Small intestine (tissue), 7 donors: ENCODE measurements at regions not wholly inside any gene's neighbourhood (a gene's known extent, or its start where the extent isn't known, plus 50 kb on each side); places are given as distances from the start of the nearest gene placed in this dataset.
"Not testable (repeated sequence)": the region's sequence is repeated elsewhere in the genome, so short reads cannot be mapped to it uniquely, and the experiment has no call there.

ENCODE experiments used
- DNase-seq, 2 donors: peaks; one replicate each; pipeline versions ENCODE4 v3.0.0 to v3.0.0-alpha.2; 2013
- FAIRE-seq: peaks from 2 replicates; lab custom pipeline; 2012; peaks lifted over from hg19 to GRCh38; lab: Jason Lieb, UNC
- H3K27ac ChIP-seq, 3 donors: one replicate each; pipeline ENCODE4 v1.5.1; 2013; ENCODE audit warnings: low read length in 2 of 3, mild to moderate bottlenecking in 2 of 3, control low read depth in 1 of 3, inconsistent platforms in 1 of 3, low read depth in 1 of 3, moderate library complexity in 1 of 3
- H3K27me3 ChIP-seq, 3 donors: one replicate each; pipeline ENCODE4 v1.6.1; 2013; ENCODE audit warnings: low read length in 3 of 3, inconsistent platforms in 1 of 3; ENCODE audit not compliant: control insufficient read depth in 3 of 3, insufficient read depth in 3 of 3
- H3K36me3 ChIP-seq, 3 donors: one replicate each; pipeline ENCODE4 v1.6.1; 2013; ENCODE audit warnings: low read length in 3 of 3, inconsistent platforms in 1 of 3, low read depth in 1 of 3, mild to moderate bottlenecking in 1 of 3, moderate library complexity in 1 of 3; ENCODE audit not compliant: control insufficient read depth in 3 of 3, insufficient read depth in 2 of 3
- H3K4me1 ChIP-seq, 3 donors: one replicate each; pipeline ENCODE4 v1.6.1; 2013; ENCODE audit warnings: low read length in 2 of 3, inconsistent platforms in 1 of 3, low read depth in 1 of 3, mild to moderate bottlenecking in 1 of 3, moderate library complexity in 1 of 3; ENCODE audit not compliant: control insufficient read depth in 3 of 3, insufficient read depth in 2 of 3
- H3K4me3 ChIP-seq, 3 donors: one replicate each; pipeline ENCODE4 v1.5.1; 2013; ENCODE audit warnings: low read length in 3 of 3, control low read depth in 1 of 3, inconsistent platforms in 1 of 3, low read depth in 1 of 3, mild to moderate bottlenecking in 1 of 3, moderate library complexity in 1 of 3
- H3K9me3 ChIP-seq, 2 donors: one replicate each; pipeline ENCODE4 v1.6.1; 2013; ENCODE audit warnings: low read depth in 1 of 2, low read length in 1 of 2; ENCODE audit not compliant: control insufficient read depth in 2 of 2, insufficient read depth in 1 of 2
- WGBS, 3 donors: extraction: QIAGEN DNeasy Blood & Tissue Kit; methylation state at CpG; one replicate each; pipeline ENCODE4 v1.1.7; 2013; 5-methylcytosine and 5-hydroxymethylcytosine counted together
- donor health status: healthy with polysubstance abuse.
- donor health status: control.
- donor health status: control.
- donor health status: Bipolar disorder and iron deficiency.
- donor health status: healthy.

DNA sequence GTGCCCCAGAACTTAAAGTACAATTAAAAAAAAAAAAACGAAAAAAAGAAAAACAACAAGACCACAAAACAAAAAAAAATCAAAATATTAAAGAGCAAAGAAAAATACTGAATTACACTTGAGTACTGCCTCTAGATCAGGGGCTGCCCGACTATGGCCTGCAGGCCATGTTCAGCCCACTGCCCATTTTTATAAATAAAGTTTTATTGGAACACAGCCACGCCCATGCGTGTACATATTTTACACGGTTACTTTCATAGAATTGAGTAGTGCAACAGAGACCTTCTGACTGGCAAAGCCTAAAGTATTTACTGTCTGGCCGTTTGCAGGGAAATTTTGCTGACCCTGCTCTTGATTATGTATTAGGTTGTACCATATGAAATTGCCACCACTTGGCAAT is 130.5 kb downstream of the ATXN3L start:
- Histone ChIP-seq H3K9me3 (no peaks in the 10 kb centered on the region), H3K27ac (no peak overlapping the region), H3K27me3 (no peaks in the 10 kb centered on the region), H3K4me1 (no peaks in the 10 kb centered on the region), H3K36me3 (no peaks in the 10 kb centered on the region), H3K4me3 (no peak overlapping the region)
- DNase-seq (no peak), FAIRE-seq (no peak)
- WGBS, 3 donors = 80 to 86% (median 81%) methylated on average over 6 of the region's 6 CpGs

DNA sequence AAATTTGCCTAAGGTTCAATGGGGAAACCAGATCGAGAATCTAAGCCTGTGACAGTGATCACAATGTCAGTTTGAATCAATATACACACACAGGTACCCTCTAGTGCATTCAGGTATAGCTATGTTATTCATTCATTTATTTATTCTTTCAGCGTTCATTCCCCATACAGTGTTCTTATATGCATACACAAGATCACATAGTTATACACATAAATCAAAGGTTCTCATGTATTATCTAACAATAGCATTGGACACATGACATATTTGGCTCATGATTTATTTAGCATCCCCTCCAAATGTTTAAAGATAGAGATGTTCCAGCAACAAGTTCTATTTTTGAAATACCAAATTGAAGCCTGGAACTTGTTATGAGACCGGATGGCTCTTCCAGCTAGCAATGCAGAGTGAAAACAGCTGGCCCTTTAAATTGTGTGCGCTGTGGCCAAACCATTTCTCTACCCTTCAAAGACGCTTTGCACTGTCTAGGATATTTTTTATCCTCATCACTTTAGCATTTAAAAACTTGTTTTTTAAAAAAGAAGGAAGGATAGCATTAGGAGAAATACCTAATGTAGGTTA is 131.0 kb downstream of the ATXN3L start:
- H3K27ac ChIP-seq = no peak overlapping the region
- no peaks in the 10 kb centered on the region for H3K27me3 ChIP-seq
- H3K4me1 ChIP-seq = no peaks in the 10 kb centered on the region
- no peak overlapping the region for H3K4me3 ChIP-seq
- no peak for DNase-seq
- WGBS, 3 donors = 64 to 89% (median 80%) methylated on average over 5 of the region's 5 CpGs
- no peaks in the 10 kb centered on the region for H3K9me3 ChIP-seq
- H3K36me3 ChIP-seq = no peaks in the 10 kb centered on the region
- FAIRE-seq = no peak

GRCh38 chrX:13186643-13187042 is 133.2 kb downstream of the ATXN3L start:
- not testable (repeated sequence) for FAIRE-seq, H3K4me1 ChIP-seq, H3K27me3 ChIP-seq, H3K27ac ChIP-seq, H3K36me3 ChIP-seq, H3K4me3 ChIP-seq, DNase-seq, H3K9me3 ChIP-seq
- WGBS, 3 donors = 89 to 95% (median 90%) methylated on average over 2 to 3 of the region's 3 CpGs

DNA sequence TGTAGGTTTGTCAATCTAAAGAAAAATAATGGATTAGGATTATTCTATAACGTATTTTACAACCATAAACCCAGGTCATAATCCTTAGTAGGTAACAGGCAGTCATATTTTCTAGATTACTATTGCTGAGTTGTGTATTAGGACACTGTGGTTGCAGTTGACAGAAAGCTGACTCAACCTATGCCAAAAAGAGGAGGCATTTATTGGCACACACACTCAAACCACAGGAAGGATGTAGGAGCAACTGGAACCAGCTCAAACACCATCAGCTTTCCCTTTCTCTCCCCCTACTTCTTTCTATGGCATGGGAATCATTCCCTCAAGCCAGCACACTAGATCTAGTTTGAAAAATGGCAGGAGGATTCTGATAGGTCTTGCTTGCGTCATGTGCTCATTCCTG is 136.4 kb upstream of the FAM9C start:
- H3K36me3 ChIP-seq = no peaks in the 10 kb centered on the region
- DNase-seq = no peak
- 77 to 90% (median 80%) methylated on average over 2 of the region's 2 CpGs for WGBS, 3 donors
- no peaks in the 10 kb centered on the region for H3K4me1 ChIP-seq
- H3K9me3 ChIP-seq = no peaks in the 10 kb centered on the region
- H3K27ac ChIP-seq = no peak overlapping the region
- H3K27me3 ChIP-seq = no peaks in the 10 kb centered on the region
- H3K4me3 ChIP-seq = no peak overlapping the region
- no peak for FAIRE-seq

DNA sequence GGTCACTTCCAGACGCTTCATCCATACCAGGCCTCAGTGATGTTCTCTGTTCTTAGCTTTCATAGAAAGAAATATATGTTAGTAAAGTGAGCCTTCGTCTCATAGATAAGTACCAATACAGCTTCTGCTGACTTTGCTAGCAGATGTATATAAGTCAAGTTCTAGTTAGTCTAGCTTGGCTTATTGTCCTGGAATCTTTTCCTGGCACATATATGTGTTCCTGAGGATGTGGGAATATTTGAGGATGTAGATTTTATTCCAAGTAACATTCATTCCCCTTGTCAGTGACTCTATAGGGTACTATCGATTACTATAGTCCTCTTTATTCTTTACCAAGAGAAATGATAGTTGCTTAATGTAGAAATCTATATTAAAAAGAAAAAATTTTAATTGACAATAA is 135.2 kb upstream of the FAM9C start:
- no peak overlapping the region for H3K4me3 ChIP-seq
- H3K27me3 ChIP-seq = no peaks in the 10 kb centered on the region
- 86 to 95% (median 92%) methylated on average over 3 of the region's 3 CpGs for WGBS, 3 donors
- no peaks in the 10 kb centered on the region for H3K4me1 ChIP-seq
- no peak for DNase-seq
- H3K36me3 ChIP-seq = no peaks in the 10 kb centered on the region
- H3K9me3 ChIP-seq = no peaks in the 10 kb centered on the region
- H3K27ac ChIP-seq = no peak overlapping the region
- FAIRE-seq = no peak

- Histone ChIP-seq H3K27me3 (no peaks in the 10 kb centered on the region), H3K36me3 (no peaks in the 10 kb centered on the region), H3K4me3 (no peak overlapping the region), H3K27ac (no peak overlapping the region), H3K4me1 (no peaks in the 10 kb centered on the region), H3K9me3 (no peaks in the 10 kb centered on the region)
- no peak for FAIRE-seq
- no peak for DNase-seq
- 75 to 92% (median 78%) methylated on average over 2 of the region's 2 CpGs for WGBS, 3 donors
Measured at GRCh38 chrX:13179100-13179499, 134.7 kb upstream of the FAM9C start.

- no peak for FAIRE-seq
- H3K4me1 ChIP-seq = no peaks in the 10 kb centered on the region
Measured at GRCh38 chrX:13177921-13178566, 133.6 kb upstream of the FAM9C start.

DNA sequence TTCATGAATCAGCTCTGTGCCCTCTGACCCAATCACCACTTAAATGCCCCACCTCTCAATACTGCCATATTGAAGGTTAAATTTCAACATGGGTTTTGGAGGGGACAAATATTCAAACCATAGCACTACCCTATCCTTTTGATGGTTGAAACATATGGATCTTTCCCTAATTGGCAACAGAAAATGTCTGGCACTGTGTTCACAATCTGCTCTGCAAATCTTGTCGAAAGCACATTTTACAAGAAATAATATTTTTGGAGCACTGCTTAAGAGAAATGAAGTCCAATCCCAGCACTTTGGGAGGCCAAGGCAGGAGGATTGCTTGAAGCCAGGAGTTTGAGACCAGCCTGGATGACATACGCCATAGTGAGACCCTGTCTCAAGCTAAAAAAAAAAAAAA is 130.6 kb upstream of the FAM9C start:
- Histone ChIP-seq H3K27ac (no peak overlapping the region), H3K27me3 (no peaks in the 10 kb centered on the region), H3K36me3 (no peaks in the 10 kb centered on the region), H3K9me3 (no peaks in the 10 kb centered on the region), H3K4me1 (no peaks in the 10 kb centered on the region), H3K4me3 (no peak overlapping the region)
- no peak for DNase-seq
- WGBS, 3 donors = 96 to 100% (median 96%) methylated on average over 2 of the region's 2 CpGs
- no peak for FAIRE-seq

More at GRCh38 chrX:13177921-13178566, 133.6 kb upstream of the FAM9C start:
- no peak for DNase-seq
- no peaks in the 10 kb centered on the region for H3K36me3 ChIP-seq
- 53 to 72% (median 66%) methylated on average over 6 of the region's 6 CpGs for WGBS, 3 donors
- no peak overlapping the region for H3K4me3 ChIP-seq
- H3K9me3 ChIP-seq = no peaks in the 10 kb centered on the region
- H3K27me3 ChIP-seq = no peaks in the 10 kb centered on the region
- no peak overlapping the region for H3K27ac ChIP-seq
